HG03066 (cell line): ENCODE measurements at regions not wholly inside any gene's neighbourhood (a gene's known extent, or its start where the extent isn't known, plus 50 kb on each side); places are given as distances from the start of the nearest gene placed in this dataset.

Experiments
- ATAC-seq: cut with Tn5 transposase; IDR thresholded peaks from one replicate; pipeline ENCODE4 v1.9.1; 2021; ENCODE audit warnings: low read depth; ENCODE audit not compliant: unreplicated experiment

DNA sequence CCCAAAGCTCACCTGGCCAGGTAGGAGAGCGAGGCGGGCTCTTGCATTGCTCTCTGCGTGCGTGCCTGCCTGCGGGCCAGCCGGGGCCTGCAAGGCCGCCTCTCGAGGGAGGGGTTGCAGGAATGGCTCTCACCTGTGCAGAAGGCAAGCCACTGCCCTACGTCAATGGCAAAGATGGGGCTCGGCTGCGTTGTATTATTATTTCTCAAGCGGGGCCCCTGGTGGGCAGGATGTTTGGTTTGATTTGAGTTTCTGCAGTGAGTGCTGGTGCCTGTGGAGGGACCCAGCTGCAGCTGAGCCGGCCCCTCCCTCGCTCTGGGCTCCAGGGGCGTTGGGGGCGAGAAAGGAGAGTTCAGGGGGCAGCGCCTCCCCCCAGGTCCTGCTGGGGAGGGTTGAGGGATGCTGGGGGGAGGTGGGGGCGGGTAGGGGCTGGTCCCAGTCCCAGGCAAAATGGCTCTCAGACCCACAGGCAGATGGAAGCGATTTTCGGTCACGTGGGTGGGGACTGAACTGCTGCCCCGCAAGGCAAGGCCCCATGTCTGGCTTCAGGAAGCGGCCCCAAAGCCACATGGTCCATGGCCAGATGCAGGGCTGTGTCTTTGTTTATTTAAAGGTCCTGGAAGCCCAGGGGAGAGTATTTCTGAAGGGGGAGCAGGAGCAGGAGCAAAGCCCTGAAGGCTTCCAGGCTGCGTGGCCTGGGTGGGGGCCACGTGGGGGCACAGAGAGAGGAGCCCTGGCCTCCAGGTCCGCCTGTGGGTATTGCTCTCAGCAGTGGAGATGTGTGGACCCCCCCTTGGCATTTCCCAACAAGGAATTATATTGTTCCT is 338.8 kb downstream of the SEC14L1 start:
- no peak for ATAC-seq

DNA sequence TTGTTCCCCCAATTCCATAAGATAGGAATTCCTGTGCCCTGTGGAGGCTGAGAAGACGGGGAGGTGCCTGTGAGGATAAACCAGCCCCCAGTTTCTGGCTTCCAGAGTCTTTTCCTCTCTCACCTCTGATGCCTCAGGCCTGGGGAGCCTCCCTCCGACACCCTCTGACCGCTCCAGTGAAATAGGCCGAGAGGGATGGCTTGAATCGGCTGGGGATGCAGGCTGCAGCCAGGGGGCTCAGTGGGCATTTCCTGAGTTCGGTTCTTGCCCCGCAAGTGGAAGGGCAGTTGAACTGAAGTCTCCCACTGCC is 339.4 kb downstream of the SEC14L1 start:
- no peak for ATAC-seq

DNA sequence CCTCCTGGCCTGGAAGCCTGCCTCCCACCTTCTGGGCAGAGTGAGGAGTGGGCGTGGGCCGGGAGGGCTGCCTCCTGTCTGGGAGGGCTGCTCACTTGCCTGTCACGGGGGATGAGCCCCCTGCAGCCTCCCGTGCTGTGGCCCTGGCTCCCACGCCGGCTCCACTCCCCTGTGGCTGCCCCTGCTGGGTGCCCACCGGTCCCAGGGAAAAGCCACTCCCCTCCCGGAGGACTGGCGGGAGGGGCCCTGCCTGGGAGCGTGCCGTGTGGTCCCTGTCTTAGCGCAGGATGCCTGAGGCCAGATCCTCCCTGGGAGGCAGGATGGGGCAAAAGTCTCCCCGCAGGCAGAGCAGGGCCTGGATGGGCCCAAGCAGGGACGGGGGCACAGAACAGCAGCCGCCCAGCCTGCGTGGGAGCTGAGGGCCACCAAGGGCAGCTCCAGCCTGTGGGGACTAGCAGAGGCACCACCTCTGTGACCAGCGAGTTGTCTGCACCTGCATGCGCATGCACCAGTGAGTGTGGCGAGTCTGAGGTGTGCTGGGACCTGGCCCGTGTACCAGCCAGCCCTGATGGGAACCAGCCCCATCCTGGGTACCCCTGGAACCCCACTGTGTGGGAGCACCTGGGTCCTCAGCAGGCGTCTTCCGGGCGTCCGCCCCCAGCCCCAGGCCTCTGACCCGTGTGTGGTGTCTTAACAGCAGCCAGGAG is 339.9 kb downstream of the SEC14L1 start:
- ATAC-seq, result no peak

DNA sequence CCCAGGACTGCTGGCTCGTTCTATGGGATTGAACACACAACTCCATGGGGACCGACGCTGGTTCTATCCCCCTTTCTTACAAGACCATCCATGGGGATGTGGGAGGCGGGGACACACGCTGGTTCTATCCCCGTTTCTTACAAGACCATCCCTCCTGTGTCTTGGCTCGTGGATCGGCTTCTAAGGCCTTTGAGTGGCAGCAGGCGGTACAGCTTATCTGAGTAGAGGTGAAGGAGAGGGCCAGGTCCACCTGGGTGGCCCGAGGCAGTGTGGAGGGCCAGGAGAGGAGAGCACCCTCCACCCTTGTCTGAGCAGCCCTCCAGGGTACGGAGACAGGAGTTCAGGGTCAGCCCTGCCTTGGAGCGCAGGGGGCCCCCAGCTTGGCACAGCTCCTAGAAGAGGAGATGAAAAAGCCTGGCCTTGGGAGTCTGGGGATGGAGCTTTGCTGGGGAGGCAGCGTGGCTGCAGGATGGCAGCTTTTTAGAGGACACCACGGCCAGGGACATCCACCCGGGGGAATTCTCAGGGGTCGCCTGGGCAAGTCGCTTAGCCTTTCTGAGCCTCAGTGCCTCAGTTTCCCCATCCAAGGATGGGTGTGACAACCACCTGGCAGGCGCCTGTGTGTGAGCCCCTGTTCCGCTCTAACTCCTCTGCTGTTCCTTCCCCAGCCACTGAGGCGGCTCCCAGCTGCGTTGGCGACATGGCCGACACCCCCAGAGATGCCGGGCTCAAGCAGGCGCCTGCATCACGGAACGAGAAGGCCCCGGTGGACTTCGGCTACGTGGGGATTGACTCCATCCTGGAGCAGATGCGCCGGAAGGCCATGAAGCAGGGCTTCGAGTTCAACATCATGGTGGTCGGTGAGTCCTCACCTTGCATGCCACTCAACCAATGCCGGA is 341.0 kb downstream of the SEC14L1 start:
- ATAC-seq, result no peak

GRCh38 chr17:77482375-77483127 is 341.8 kb downstream of the SEC14L1 start:
- ATAC-seq, result no peak

DNA sequence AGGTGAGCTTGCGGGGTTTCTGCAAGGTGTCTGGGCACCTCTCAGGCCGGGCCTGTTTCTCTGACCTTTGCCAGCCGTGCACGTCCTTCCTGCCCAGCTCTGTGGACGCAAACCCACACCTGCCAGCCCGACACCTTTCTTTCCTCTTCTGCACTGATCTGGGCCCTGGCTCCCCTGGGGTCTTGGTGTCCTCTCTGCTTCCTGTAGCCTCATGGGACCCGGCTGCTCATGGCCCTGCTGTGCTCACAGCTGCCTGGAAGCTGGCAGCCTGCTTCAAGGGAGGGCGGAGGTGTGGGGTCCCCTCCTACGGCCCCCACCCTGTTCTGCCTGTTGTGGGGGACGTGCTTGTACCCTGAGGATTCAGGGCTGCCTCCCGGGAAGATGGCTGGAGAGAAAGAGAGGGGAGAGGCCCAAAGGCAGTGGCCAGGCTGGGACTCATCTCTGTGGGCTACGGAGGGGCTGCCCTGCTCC is 342.4 kb downstream of the SEC14L1 start:
- ATAC-seq, result no peak

- ATAC-seq, result no peak
Measured at GRCh38 chr17:77484111-77484510, 343.3 kb downstream of the SEC14L1 start.

GRCh38 chr17:77485089-77485833 is 344.5 kb downstream of the SEC14L1 start:
- ATAC-seq, result no peak

- ATAC-seq, result no peak
Measured at GRCh38 chr17:77487211-77487629, 346.5 kb downstream of the SEC14L1 start.

- ATAC-seq, result no peak
Measured at GRCh38 chr17:77487677-77488530, 347.1 kb downstream of the SEC14L1 start.

- no peak for ATAC-seq
Measured at GRCh38 chr17:77488531-77489238, 347.9 kb downstream of the SEC14L1 start.

- no peak for ATAC-seq
Measured at GRCh38 chr17:77489239-77489892, 348.6 kb downstream of the SEC14L1 start.

DNA sequence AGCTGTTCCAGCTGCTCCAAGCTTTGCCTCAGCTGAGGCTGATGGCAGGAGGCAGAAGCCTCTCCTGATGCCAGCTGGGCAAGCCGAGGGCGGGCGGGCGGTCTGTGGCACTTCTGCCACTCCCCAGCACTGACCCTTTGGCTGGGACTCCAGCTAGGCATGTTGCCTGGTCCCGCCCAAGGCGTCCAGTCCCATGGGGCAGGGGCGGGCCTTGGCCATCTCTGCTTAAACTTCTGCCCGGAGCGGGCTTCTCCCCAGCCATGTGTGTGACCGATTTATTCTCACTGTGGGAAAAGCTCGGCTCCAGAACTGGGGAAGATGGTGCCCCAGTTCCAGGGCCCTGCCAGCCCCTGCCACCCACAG is 349.1 kb downstream of the SEC14L1 start:
- ATAC-seq, result no peak

DNA sequence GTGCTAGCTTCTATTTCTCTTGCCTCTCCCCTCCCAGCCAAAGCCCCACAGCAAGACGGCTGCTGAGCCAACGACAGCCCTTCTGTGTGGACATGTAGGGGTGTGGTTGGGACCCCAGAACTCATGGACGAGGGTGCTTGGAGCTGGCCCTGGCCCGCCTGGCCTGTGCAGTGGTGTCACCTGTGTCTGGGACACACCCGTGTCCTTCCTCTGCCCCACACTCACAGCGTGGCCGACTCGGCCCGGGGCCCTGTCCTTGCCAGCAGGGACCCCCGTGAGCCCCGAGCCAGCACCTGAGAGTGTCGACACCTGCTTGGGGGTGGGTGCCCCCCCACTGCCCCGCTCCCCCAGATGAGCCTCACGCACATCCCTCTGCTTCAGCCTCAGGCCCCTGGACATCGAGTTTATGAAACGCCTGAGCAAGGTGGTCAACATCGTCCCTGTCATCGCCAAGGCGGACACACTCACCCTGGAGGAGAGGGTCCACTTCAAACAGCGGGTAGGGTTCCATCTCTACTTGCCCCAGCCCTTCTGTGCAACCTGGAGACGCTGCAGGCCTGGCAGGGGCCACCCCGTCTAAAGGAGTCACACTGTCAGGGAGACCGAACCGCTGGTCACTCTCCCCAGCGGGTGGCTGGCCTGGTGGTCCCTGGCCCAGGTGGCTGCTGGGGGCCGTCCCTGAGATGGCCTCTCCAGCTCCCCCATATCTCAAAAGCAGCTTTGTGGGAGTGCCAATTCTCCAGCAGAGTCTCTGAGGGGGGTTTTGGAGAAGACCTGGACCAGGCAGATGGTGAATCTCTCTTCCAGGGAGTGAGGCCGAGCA is 349.8 kb downstream of the SEC14L1 start:
- ATAC-seq, result no peak

DNA sequence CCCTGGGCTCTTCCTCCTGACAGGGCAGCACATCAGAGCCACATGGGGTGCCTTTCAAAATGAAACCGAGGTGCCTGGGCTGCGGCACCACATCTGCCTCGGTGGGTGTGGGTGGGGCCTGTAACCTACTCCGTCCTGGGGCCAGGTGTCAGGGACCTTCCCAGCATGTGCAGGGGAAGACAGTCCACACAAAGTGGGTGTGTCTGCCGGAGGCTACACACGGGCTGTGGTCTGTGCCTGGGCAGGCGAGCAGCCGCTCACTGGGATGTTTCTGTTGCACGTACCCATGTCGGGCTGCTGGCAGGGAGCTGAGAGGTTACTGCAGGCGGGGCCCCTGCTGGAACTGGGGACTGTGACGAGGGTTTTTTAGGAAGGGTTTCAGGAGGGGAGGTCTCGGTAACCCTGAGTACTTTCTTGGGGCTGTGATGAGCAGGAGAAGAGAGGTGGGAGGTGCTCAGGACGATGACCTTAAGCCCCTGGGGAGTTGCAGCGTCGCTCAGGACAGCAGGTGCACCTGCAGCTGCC is 351.2 kb downstream of the SEC14L1 start:
- ATAC-seq, result no peak

GRCh38 chr17:77492446-77493237 is 351.9 kb downstream of the SEC14L1 start:
- ATAC-seq, result no peak
